ENCODE measurements at regions not wholly inside any gene's neighbourhood (a gene's known extent, or its start where the extent isn't known, plus 50 kb on each side); places are given as distances from the start of the nearest gene placed in this dataset.
"Not testable (repeated sequence)": the region's sequence is repeated elsewhere in the genome, so short reads cannot be mapped to it uniquely, and the experiment has no call there.

DNA sequence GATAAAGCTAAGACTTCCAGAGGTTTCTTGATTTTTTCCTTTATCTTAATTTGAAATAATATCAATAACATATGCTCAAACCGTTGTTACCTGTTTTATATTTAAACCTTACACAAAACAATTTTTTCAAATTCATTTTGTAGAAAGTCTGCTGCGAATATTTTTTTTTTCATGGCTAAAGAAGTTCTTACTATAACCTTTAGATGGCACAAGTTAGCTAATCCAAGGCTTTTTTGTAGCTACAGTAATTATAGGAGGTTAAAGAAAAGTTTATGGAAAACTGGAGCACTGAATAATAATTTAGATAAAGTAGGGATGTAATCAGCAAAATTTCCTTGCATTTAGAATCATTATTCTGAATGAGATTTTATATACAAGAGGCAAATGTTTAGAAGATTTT, 78.0 kb upstream of the PNPT1 start:
- FAIRE-seq: peak; percentile 97

DNA sequence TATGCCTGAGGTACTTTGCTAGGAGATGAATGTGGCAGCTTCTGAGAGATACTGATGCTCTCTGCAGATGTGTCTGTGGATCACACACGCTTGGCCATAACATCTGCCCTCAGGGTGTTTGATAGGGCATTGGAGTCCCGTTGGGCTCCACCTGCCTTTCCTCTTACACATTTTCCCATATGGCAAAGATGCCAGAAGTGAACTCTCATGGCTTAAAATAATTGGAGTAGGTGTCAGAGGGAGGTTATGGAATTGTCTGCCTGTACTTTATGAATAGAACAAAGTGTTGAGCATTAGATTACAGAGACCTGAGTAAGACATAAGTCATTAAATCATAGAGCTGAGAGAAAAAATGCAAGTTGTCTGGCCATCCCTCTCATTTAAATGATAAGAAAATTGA, 75.3 kb upstream of the PNPT1 start:
- FAIRE-seq: no peak

DNA sequence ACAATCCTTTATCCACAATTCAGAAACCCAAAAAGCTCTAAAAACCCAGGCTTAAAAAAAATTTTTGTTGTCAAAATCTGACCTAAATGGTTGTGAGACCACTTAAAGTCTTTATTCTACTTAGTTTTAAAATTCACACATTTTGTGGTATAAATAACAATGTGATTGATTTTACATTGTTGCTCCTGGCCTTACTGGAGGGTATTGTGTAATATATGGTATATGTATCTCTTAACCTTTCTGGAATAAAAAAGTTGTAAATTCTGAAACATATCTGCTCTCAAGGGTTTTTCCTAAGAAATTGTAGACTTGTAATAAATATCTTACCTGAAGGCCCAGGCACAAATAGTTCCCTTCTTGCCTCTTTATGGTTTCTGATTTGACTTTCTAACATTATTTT, 73.3 kb upstream of the PNPT1 start:
- FAIRE-seq: no peak

DNA sequence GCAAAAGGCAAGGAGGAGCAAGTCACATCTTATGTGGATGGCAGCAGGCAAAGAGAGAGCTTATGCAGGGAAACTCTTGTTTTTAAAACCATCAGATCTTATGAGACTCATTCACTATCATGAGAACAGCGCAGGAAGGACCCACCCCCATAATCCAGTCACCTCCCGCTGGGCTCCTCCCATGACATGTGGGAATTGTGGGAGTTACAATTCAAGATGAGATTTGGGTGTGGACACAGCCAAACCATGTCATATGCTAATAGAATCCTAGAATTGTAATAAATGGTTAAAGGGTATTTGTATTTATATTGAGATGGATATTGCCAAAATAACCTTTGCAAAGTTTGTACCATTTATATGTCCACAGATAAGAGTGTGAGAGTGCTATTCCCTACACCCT, 72.1 kb upstream of the PNPT1 start:
- not testable (repeated sequence) for FAIRE-seq

DNA sequence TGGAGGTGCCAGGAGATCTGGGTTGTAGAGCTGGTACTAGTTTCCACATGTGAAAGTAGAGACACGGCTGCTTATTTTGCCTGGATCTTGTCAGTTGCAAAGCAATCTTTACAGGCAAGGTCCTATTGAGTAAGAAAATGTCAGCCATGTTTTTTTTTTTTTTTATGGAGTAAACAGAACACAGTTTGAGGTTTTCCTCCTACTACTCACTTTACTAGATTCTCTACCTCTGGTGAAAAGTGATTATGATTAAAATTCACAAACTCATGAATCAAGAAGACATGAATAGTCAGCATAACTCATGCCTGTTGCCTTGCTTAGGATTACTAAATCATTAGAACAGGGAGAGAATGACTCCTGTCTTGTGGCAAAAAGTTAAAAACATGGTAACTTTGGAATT, 70.1 kb upstream of the PNPT1 start:
- no peak for FAIRE-seq

DNA sequence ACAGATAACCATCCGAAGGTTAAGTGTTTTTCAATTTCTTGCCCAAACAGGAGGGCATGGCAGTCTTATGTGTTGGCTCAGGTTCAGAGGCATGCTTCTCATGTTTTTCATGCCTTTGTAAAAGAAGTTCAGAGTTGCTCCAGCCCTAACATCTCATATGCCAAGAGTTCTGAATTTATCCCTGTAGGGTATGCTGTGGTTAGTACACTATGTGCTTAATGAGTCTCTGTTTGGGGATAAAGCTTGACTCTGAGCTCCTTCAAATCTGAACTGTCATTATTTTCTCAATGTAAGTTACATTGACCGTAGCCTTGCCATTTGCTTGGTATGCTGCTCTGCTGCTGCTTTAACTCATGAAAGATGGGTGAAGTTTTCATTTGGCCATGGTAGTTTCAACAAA, 67.9 kb upstream of the PNPT1 start:
- FAIRE-seq: no peak

DNA sequence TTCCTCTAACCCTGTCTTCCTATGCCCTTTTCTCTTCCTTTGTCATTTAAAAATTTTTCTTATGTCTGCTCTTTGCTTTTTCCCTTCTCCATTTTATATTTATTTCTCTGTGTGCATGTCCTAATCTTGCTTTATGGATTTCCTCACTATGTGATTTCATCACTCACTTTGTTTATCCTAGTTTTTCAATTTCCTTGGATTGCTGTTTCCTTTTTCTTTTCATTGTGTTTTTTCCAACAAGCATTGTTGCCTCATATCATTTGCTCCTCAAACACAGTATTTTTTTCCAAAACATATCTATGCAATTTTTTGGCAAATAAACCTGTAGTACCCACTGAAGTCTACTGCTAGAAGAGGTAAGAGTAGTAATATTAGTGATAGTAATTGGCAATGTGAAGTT, 67.4 kb upstream of the PNPT1 start:
- FAIRE-seq: no peak

DNA sequence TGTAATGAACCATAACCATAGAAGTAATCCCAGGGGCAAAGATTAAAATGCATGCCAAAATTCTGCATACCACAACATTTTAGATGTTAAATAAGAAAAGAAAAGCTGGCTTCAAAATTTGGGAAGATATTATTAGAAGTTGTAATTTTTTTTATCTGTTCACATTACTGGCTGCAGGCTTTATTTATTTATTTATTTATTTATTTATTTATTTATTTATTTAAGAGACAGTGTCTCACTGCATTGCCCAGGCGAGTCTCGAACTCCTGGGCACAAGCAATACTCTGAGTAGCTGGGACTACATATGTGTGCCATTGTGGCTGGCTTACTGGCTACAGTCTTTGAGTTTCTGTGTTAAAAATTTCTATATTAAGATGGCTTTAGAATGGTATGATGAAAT, 66.5 kb upstream of the PNPT1 start:
- FAIRE-seq: no peak

DNA sequence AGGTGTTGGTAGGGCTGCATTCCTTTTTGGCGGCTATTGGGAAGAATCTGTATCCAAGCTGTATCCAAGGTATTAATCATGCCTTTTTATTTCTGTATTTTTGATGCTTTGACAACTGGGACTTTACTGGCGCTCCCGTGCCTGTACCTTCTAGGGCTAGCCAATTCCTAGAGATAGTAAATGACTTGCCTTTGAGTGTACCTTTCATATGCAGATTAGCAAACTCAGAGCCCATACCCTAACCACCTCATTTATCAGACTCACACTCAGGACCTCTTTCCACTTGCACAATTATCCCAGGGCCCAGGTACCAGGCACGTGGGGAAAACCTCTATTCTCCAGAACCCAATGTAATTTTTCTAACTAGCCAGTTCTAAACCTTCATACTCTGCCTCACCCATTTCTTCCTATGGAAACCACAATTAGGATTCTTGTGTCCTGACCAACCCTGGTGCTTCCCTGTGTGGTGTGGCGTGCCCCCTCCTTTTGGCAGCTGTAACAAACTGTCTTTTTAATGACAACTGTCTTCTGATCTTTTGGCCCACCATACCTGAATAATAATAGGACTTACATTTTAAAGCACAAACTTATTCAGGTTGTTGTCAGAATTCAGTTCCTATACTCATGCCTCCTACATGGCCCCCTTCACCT, 65.8 kb upstream of the PNPT1 start:
- FAIRE-seq: no peak

DNA sequence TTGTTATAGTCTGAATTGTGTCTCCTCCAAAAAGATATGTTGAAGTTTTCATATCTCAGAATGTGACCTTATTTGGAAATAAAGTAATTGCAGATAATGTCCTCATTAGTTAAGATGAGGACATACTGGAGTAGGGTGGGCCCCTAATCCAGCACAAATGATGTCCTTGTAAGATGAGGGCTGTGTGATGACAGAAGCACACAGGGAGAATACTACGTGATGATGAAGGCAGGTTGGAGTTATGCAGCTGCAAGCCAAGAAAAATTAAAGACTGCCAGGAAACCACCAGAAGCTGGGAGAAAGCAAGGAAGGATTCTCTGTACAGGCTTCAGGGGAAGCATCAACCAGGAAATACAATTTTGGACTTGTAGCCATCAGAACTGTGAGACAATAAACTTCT, 58.3 kb upstream of the PNPT1 start:
- no peak for FAIRE-seq

DNA sequence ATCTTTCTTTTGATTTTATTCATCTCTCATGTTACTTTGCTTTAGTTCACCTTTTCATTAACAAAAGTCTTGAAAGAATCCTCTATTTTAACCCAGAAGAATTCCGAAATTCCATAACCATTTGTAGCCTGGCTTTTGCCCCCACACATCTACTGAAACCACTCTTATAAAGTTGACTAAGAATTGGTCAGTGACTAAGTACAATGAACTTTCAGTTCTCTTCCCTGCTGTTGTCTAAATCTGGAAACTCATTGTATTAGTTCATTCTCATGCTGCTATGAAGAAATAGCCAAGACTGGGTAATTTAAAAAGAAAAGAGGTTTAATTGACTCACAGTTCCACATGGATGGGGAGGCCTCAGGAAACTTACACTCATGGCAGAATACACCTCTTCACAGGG, 49.9 kb upstream of the PNPT1 start:
- FAIRE-seq: no peak

All from endometrium (tissue), 2 donors.